Suppressor macrophage (primary cell): ENCODE measurements at regions not wholly inside any gene's neighbourhood (a gene's known extent, or its start where the extent isn't known, plus 50 kb on each side); places are given as distances from the start of the nearest gene placed in this dataset.

Source experiments
- DNase-seq, 4 experiments: peaks; one replicate each; pipeline ENCODE4 v3.0.0-alpha.2; 2020 to 2022

DNA sequence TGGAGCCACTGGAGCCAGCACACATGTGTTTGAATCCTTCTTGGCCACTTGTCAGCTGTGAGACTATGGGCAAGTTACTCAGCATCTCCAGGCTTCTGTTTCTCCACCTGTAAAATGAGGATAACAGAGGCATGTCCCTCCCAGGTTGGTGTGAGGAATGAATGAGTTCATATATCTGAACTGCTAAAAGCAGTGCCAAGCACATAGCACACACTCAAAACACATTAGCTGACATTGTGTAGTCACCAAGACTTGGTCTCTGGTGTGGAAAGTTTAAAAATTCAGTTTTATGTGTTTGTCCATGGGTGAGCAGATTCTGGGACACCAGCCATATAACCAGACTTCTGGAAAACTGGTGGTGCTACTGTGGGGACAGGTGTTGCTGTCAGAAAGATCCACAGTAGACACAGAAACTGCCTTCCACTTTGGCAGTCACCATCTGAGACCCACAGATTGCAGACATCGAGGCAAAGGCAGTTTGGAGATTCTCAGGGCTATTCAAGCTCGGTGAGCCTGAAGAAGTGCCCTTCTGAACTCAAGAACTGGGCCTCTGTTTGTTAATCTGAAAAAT is 115.8 kb downstream of the MRPL14 start:
- DNase-seq = no peak

DNA sequence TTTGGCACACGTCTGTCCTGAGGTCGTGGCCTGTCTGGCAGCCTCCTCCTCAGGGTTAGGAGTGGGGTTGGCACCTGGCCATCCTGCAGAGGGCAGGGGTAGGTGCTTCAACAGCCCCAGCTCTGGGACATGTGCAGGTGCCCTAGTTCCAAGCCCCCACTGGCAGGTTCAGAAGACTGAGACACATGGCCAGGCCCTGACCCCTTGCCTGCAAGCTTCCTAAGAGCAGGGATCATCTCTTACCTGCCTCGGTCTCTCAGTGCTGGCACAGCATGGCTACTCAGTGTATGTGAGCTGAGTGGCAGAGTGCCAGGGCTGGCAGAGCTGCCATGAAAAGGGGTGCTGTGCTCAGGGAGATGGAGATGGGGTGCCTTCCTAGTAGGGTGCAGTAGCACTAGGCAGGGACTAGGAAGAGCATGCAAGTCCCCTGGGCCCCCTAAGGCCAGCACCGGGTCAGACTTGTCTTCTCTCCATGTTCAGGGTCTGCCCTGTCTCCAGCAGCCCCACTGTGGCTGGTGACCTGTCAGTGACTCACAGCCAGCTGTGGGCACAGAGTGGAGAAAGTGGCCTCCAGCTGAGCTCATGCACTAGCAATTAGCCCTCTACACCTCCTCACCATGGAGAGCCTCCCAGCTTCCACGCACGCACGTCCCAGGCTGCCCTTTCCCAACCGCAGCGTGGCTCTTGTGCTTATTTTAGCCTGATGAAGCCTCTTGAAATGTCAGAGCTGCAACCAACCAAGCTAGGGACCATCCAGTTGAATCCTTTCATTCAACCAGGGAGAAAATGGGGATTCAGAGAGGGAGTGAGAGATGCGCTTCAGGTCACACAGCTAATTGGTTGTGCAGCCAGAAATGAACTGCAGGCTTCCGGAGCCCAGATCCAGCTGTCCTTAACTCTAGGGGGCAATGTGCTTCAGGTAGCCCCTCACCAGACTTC is 116.6 kb downstream of the MRPL14 start:
- peak; percentile 85 to 93 (median 88) for DNase-seq

DNA sequence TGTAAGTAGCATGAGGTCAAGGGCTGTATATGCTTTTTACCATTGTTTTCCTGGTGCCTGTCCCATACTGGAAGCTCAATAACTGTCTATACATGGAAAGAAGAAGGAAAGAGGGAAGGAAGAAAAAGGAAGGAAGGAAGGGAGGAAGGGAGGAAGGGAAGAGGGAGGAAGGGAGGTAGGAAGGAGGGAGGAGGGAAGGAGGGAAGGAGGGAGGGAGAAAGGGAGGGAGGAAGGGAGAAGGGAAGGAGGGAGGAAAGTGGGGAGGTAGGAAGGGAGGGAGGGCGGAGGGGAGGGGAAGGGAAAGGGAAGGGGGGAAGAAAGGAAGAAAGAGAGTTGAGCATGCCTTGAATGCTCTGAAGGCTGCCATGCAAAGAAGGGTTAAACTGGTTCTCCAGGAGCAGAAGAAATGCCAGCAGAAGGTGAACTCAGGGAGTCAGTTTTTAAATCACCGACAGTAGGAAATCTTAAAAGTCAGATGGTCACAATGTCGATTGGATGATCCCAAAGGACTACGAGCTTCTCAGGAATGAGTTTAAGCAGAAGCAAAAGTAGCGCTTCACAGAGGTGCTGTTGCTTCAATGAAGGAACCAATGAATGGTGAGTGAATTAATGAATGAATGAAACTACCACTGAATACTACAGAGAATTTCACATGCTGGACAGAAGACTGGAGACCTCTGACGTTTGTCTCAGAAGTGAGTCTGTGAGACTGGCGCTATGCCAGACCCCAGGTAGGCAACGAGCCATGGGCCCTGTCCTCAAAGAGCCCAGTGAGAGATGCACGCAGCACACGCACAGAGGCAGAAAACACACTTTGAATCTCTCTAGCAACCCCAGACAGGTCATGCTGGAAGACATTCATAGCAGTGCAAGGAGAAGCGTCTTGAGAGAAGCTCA is 117.6 kb downstream of the MRPL14 start:
- DNase-seq = no peak

DNA sequence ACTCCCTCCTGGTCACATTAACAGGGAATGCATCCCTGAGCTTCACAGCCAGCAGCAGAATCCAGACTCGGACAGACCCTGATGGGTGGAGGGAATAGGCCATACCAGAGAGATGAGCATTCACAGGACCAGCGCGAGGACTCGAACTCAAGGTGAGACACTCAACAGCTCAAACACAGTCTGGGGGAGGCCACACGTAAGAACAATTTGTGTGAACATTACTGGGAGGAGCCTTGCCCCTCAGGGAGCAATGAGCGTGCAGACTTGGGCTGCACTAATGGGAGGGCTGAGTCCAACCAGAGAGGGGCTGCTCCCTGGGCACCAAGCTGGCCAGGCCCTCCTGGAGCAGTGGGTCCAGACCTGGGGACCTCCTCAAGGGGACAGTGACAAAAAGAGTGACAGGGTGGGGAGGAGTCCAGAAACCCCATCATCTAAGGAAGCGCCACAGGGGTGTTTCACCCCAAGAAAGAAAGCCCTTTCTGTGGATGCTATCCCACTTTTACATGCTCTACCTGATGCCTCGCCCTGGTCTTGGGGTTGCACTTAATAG is 118.4 kb downstream of the MRPL14 start:
- no peak for DNase-seq

DNA sequence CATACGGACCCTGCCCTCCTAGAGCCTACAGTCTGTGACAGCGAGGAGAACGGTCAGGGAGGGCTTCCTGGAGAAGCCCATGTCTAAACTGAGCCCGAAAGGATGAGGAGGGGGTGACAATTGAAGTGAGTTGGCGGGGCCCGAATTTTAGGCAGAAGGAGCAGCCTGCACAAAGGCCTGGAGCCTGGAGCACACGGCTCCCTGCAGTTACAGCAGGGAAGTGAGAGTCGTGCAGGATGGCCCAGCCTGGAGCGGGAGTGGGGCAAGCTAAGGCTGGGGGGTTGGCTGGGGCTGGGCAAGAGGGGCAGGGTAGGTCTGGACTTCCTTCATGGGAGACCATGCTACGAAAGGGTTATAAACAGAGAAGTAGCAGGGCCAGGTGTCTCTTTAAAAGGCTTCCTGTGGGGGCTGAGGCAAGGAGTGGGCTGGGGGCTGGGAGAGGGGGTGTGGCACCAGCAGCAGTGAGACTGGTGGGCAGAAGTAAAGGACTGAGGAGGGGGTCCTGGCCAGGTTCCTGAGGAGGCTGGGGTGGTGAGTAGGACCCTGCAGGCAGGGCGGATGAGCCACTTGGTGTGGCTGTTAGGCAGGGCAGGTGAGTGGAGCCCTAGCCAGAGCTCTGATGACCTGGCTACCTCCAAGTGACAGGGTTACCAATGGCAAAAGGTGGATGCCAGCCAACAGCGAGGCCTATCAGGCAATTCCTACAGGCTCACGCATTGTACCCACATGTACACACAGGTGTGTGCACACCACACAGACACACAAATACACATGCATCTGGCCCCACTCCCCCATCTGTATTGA is 119.2 kb downstream of the MRPL14 start:
- no peak for DNase-seq

DNA sequence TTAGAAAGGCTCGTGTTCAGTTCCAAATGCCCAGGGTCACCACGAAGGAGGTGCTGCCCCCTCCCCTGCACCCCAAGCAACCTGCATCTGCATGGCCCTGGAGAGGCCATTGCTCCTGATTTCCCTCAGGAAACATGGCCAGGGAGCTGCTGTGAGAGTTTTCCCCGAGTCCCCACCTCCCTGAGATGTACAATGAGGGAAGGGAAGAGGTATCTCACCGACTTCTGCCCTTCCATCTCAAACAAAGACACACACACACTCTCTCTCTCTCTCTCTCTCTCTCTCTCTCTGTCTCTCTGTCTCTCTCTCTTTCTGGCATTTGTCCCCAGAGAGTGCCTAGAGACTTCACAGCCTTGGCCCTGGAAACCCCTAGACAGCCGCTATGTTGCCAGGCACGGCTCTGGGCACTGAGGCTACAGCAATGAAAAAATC is 120.4 kb downstream of the MRPL14 start:
- DNase-seq = no peak

DNA sequence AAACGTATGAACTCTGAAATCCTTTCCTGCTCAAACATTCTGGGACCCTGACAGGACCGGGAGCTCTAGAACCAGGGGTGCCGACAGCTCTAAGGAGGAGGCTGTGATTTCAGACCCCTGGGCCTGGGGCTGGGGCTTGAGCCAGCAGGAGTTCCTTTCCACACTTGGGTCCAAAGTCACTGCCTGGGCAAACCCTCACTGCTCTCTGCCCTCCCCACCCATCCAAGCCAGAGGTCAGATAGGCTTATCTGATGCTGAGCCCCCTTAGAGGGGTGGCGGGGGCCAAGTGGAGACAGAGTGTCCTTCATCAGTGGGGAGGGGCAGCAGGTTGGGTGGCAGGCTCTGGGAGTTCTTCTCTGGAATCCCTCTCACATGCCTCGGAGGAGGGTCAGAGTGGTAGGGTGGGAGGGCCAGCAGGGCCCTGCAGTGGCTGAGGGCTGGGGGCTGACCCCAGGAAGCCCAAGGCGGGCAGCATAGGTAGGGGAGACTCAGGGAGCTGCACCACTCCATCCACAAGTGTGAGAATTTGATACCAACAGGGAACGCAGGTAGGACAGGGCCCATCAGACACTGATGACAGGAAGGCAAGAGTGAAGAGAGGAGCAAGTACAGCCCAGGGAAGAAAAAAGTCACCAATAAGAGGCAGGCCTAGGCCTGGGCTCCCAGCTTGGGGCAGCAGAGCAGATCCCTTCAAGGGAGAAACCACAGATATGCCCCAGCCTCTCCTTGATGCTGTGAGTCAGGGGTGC is 121.0 kb downstream of the MRPL14 start:
- no peak for DNase-seq

DNA sequence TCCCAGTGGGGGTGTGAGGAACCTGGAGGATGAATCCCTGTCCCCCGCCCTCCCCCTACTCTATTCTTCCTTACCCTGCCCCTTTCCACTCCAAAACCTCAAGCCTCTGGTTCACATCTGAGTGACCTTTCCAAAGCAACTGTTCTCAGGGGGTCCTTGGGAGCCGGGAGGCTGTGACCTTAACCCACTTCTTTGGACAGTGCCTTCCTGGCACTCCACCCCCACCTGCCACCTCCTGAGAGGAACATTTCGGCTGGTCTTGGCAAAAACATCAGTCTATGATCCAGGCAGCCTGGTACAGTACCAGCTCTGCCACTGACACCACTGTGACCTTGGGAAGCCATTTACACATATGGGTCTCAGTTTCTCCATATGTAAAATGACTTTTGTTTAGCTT is 121.7 kb downstream of the MRPL14 start:
- DNase-seq = no peak

DNA sequence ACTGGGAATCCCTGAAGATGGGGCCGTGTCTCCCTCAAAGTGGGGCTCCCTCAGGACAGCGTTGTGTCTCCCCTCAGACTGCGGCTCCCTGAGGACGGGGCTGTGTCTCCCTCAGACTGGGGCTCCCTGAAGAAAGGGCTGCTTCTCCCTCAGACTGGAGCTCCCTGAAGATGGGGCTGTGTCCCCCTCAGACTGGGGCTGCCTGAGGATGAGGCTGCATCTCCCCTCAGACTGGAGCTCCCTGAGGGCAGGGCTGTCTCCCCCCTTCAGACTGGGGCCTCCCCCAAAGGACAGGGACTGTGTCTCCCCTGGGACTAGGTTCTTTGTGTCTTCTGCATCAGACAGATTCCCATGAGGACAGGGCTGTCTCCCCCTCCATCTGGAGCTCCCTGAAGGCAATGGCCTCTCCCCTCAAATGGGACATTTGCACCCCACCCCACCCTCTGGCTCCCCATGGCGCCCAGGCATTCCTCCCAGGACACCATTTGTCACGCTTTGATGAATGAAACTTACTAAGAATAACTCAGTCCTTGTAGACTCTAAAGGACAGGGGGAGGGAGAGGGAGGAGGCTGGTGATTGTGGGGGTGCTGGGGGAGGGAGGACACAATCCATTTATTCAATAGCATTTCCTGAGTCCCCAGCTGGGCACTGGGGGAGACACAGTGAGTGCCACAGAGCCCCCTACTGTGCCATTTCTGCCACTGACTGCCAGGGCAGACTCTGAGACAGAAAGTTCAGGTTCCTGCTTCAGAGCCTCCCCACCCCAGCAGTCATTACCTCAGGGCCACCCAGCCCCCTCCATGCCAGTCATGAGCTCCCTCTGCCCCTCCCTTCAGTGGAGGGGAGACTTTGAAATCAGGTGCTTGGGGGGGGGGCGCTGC is 122.4 kb downstream of the MRPL14 start:
- DNase-seq = peak in 3 of 4 experiments; percentile 28 to 59 (median 43)

DNA sequence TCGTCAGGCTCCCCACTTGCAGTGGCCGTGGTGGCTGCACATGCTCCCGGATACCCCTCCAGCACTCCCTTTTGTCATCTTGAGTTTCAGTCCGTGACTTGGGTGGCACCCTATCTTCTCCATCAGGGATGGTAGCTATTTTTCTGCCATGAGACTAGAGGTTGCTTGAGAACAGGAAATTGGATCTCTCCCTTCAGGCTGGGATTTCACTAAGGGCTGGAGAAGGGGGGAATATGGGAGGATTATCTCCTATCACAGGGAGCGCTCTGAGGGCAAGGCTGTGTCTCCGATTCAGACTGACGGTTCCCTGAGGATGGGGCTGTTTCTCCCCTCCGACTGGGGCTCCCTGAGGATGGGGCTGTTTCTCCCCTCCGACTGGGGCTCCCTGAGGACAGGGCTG is 123.1 kb downstream of the MRPL14 start:
- DNase-seq = no peak

DNA sequence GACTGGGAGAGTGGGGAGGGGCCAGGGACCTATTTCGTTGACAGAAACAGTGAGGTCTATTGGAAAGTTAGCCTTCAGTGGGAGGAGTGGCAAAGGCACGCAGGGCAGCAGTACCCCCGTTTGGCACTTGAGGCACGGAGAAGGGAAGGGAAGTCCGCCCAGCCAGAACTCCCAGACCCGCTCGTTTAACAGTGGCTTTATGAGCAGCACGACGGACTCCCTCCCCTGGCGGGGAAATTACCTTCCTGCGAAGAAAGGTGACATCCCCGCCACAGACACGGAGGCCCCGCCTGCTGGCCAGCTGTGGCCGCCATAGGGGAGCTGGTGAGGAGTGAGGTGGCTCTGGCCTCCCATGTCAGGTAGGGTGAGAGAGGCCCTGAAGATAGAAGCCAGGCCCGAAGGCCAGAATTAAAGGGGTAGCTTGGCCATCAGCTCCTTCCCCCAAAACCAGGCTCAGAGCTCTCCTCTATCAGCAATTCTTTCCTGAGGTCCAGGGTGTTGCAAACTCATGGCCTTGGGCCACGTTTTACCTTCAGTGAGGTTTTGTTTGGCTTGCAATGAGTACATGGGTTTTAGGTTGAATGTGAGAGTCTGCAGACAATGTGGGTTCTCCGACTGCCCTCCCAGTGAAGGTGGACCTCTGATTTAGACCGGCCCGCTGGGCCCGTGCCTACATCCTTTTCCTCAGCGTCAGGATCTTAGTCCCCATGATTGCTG is 123.7 kb downstream of the MRPL14 start:
- DNase-seq = peak in 2 of 4 experiments; percentile 19 to 38

DNA sequence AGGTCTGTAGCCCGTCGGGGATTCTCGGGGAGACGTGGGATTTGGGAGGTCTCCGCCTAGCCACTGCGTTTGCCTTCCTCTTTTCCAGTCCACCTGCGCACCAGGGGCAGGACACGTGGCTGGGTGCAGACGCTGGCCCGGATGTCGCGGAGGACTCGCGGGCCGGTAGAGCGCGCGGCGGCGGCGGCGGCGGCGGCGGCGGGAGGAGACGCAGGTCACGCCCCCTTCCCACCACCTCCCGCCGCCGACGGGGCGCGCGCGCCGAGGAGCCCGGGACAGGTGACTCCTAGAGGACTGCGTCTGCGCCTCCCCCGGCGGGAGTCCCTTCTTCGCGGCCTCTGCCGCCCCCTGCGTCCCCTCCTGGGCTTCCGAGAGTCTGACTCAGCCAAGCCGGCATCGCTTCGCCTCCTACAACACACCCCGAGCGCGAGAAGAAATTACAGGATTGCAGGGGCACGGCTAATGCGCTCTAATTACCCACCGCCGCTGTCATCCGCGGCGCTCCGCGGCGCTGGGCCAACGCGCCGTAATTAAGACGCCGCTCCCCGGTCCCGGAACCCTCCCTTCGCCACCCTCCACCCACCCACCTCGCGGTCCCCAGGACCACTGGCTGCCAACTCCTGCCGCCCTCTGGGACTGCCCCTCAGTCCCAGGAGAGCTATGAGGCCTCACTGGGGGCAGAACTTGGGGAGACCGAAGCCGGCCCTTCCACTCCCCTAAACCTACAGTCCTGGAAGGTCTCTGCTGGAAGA is 124.5 kb downstream of the MRPL14 start:
- DNase-seq = peak; percentile 46 to 71 (median 56)

DNA sequence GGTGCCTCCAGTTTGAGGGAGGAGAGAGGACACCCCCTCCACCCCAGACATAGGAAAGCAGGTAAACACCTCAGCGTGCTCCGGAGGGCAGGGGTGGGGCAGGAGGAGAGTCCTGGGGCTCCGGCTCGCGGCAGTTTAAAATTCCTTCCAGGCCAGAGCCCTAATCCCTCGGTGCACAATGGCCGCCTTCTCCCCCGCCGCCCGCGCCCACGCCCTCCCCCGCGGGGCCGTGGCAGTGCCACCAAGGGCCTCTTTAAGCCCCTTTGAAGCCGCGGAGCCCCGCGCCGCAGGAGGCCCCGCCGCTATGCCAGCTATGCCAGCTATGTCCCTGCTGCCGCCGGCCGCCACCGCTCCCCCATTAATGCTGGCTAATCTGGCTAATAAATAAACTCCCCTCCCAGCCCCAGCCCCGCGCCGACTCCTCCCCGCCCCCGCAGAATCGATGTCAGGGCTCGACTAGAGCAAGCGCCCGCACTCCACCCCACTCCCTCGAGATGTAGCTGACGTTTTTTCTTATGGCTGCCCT is 125.1 kb downstream of the MRPL14 start:
- no peak for DNase-seq

DNA sequence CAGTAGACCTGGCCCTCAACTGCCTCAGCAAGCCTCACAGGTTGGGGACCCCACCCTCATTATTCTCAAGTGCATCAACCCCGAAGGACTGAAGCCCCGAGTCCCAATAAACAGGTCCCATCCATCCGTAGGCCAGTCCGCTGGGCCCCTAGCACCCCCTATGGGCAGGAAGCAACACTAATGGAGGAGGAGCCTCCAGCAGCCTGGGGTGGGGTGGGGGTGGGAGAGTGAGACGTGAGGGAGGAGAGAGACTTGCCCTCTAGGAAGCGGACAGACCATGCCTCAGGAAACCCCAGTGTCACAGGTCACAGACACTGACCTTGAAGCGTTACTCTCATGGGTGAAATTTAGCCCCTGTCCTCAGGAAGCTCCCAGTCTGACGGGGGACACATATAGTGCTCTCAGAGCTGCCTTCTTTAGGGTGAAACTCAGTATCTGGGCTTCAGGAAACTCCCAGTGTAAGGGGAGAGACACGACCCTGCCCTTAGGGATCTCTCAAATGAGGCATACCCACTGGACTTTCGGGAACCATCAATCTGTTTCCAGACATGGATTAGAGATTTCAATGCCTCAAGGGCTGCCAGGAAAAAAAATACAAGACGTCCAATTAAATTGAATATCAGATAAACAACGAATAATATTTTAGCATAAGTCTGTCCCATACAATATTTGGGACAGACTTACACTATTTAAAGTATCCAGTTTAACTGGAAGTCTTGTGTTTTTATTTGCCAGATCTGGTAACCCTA is 125.8 kb downstream of the MRPL14 start:
- DNase-seq = peak in 2 of 4 experiments; percentile 42 to 45

DNA sequence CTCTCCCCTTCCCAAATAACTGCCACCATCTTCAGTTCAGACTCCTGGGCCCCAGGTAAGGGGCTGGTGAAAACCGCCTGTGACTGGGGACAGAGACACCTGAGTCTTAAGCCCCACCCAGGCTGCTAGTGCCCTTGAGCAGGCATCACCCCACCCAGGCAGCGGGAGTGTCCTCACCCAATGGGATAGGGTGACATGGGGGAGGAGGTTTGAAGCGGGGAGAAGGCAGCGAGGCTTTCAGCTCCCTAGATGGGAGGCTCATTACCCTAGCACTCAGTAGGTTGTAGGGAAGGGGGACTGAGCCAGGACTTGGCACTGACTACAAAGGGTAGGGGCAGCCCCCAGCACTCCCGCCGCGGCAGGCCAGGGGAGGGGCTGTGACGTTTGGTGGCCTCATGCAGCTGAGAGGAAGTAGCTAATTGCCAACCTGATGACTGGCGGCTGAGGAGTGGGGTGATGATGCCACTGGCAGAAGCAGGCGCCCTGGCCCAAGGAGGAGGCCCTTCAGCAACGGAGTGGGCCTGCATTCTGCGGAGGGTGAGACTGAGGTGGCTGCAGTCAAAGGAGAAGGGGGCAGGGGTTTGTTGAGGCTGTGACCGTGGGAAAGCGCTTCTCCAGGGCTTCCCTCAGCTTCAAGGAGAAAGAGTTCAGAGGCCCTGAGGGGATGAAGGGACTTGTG is 126.9 kb downstream of the MRPL14 start:
- DNase-seq = peak; percentile 77 to 89 (median 82)

DNA sequence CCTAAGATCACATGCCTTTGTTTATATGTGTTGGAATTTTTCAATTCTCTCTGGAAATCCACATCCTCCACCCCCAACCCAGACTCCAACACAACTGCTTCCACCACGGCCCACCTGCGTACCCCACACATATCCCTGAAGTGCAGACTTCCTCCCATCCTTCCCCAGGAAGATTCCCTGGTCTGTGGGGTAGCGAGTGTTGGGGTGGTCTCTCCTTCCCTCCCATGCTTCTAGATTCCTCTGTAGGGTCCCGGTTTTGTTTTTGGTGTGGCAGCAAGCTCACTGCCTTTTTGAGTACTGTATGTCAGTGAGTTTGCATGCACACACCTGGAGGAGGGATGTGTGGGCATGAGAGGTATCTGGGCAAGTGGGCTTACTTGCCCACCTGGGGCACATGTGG is 127.6 kb downstream of the MRPL14 start:
- DNase-seq = no peak
